SK-N-SH (cell line): ENCODE measurements at regions not wholly inside any gene's neighbourhood (a gene's known extent, or its start where the extent isn't known, plus 50 kb on each side); places are given as distances from the start of the nearest gene placed in this dataset.

Experiments
- CTCF ChIA-PET: fragments of 300-600, 350-600 bp; formaldehyde crosslinking; extraction: SDS; loops from one replicate; lab custom pipeline; 2021; lab: Yijun Ruan, JAX
- POLR2A ChIA-PET: fragments of 350-600 bp; sonication (Branson Sonifier 250); formaldehyde crosslinking; extraction: SDS; loops from one replicate; lab custom pipeline; 2020; ENCODE audit warnings: antibody characterized with exemption, inconsistent platforms; lab: Yijun Ruan, JAX
- DNase-seq: peaks from one replicate; pipeline ENCODE4 v3.0.0; 2012
- H2AFZ ChIP-seq: fragments of 200-600 bp; sonication (generic); 2 replicates; pipeline ENCODE4 v1.8.1; 2016; ENCODE audit warnings: antibody characterized with exemption, mild to moderate bottlenecking, low read depth
- H3F3A ChIP-seq: fragments of 200-600 bp; sonication (generic); replicated peaks from 2 replicates; pipeline ENCODE3; 2016; ENCODE audit warnings: antibody characterized with exemption, mild to moderate bottlenecking; ENCODE audit not compliant: insufficient read depth
- H3K27ac ChIP-seq, 2 experiments: fragments of 200-500 bp in 1 of 2; fragments of 200-600 bp in 1 of 2; sonication (Bioruptor generic) in 1 of 2; sonication (generic), shearing (Covaris generic) in 1 of 2; 2 replicates each; pipeline versions ENCODE4 v1.5.1 to v1.6.1; 2014 to 2016; ENCODE audit warnings: low read depth in 2 of 2, inconsistent platforms in 1 of 2, low read length in 1 of 2, mild to moderate bottlenecking in 1 of 2, mixed read lengths in 1 of 2
- H3K27me3 ChIP-seq: fragments of 200-600 bp; sonication (generic), shearing (Covaris generic); 2 replicates; pipeline ENCODE4 v1.6.1; 2016; ENCODE audit warnings: mixed run types; ENCODE audit not compliant: insufficient read depth
- H3K36me3 ChIP-seq, 2 experiments: fragments of 200-500 bp in 1 of 2; fragments of 200-600 bp in 1 of 2; sonication (Bioruptor generic) in 1 of 2; sonication (generic) in 1 of 2; replicated peaks in 1 of 2; 2 replicates each; pipeline versions ENCODE3 to v1.5.1; 2014 to 2016; ENCODE audit warnings: low read length in 1 of 2, mild to moderate bottlenecking in 1 of 2; ENCODE audit not compliant: insufficient read depth in 2 of 2, control insufficient read depth in 1 of 2
- H3K4me1 ChIP-seq, 2 experiments: fragments of 200-500 bp in 1 of 2; fragments of 200-600 bp in 1 of 2; sonication (Bioruptor generic) in 1 of 2; sonication (generic), shearing (Covaris generic) in 1 of 2; 2 replicates each; pipeline versions ENCODE4 v1.5.1 to v1.6.1; 2014 to 2016; ENCODE audit warnings: low read depth in 1 of 2, low read length in 1 of 2, mixed run types in 1 of 2; ENCODE audit not compliant: insufficient read depth in 2 of 2, control insufficient read depth in 1 of 2
- H3K4me2 ChIP-seq: fragments of 200-600 bp; sonication (generic), shearing (Covaris generic); 2 replicates; pipeline ENCODE4 v1.6.1; 2017; ENCODE audit warnings: mixed run types
- H3K4me3 ChIP-seq, 2 experiments: fragments of 200-500 bp in 1 of 2; fragments of 200-600 bp in 1 of 2; sonication (Bioruptor generic) in 1 of 2; sonication (generic), shearing (Covaris generic) in 1 of 2; 2 replicates each; pipeline versions ENCODE4 v1.5.1 to v1.8.1; 2014 to 2016; ENCODE audit warnings: low read depth in 2 of 2, inconsistent platforms in 1 of 2, low read length in 1 of 2, mild to moderate bottlenecking in 1 of 2, mixed read lengths in 1 of 2, moderate library complexity in 1 of 2
- H3K79me2 ChIP-seq: fragments of 200-600 bp; sonication (generic); 2 replicates; pipeline ENCODE4 v1.8.1; 2017; ENCODE audit warnings: mild to moderate bottlenecking; ENCODE audit not compliant: insufficient read depth
- H3K9ac ChIP-seq: fragments of 200-600 bp; sonication (generic); 2 replicates; pipeline ENCODE4 v1.6.1; 2017; ENCODE audit warnings: mixed run types
- H3K9me2 ChIP-seq: fragments of 200-600 bp; sonication (generic); 2 replicates; pipeline ENCODE4 v1.6.1; 2017; ENCODE audit warnings: mixed run types
- H3K9me3 ChIP-seq: fragments of 200-600 bp; sonication (generic); 2 replicates; pipeline ENCODE4 v1.6.1; 2017; ENCODE audit warnings: mixed run types, mild to moderate bottlenecking, moderate library complexity
- H4K20me1 ChIP-seq: fragments of 200-600 bp; sonication (generic); 2 replicates; pipeline ENCODE4 v1.6.1; 2017; ENCODE audit warnings: mild to moderate bottlenecking, mixed run types; ENCODE audit not compliant: insufficient read depth
- ELF1 ChIP-seq: IDR thresholded peaks from 2 replicates; pipeline ENCODE4 v1.4.0; 2012
- EZH2phosphoT487 ChIP-seq: fragments of 200-600 bp; sonication (generic); IDR thresholded peaks from 2 replicates; pipeline ENCODE4 v1.6.1; 2017; ENCODE audit warnings: low read depth, mixed run types, mild to moderate bottlenecking, antibody characterized with exemption, moderate library complexity, borderline replicate concordance
- FOSL2 ChIP-seq: IDR thresholded peaks from 2 replicates; pipeline ENCODE4 v1.4.0; 2012; ENCODE audit warnings: low read depth, mild to moderate bottlenecking, moderate library complexity, borderline replicate concordance
- FOXJ3 ChIP-seq: sonication (generic); formaldehyde crosslinking; IDR thresholded peaks from 2 replicates; pipeline ENCODE4 v1.5.1; 2020; ENCODE audit warnings: mild to moderate bottlenecking, missing genetic modification reagents
- FOXM1 ChIP-seq: IDR thresholded peaks from 2 replicates; pipeline ENCODE4 v1.4.0; 2012; ENCODE audit warnings: low read depth, mild to moderate bottlenecking
- GABPA ChIP-seq: IDR thresholded peaks from 2 replicates; pipeline ENCODE4 v1.4.0; 2012; ENCODE audit warnings: low read depth, mild to moderate bottlenecking
- GATA2 ChIP-seq: sonication (generic); formaldehyde crosslinking; IDR thresholded peaks from 2 replicates; pipeline ENCODE4 v1.5.0; 2020; ENCODE audit warnings: mild to moderate bottlenecking, missing genetic modification reagents
- JUND ChIP-seq: IDR thresholded peaks from 2 replicates; pipeline ENCODE4 v1.4.0; 2012
- MEF2A ChIP-seq: IDR thresholded peaks from 2 replicates; pipeline ENCODE4 v1.4.0; 2012; ENCODE audit warnings: low read depth, borderline replicate concordance
- MXI1 ChIP-seq: IDR thresholded peaks from 2 replicates; pipeline ENCODE4 v1.6.1; 2012; ENCODE audit warnings: mild to moderate bottlenecking, low read depth, low read length, improper control_type of control experiment
- NFIC ChIP-seq: IDR thresholded peaks from 2 replicates; pipeline ENCODE4 v1.4.0; 2012; ENCODE audit warnings: borderline replicate concordance
- NRF1 ChIP-seq: IDR thresholded peaks from 2 replicates; pipeline ENCODE4 v1.6.1; 2012; ENCODE audit warnings: low read depth, mild to moderate bottlenecking, low read length
- POLR2AphosphoS5 ChIP-seq: IDR thresholded peaks from 2 replicates; pipeline ENCODE4 v1.6.1; 2012; ENCODE audit warnings: low read depth, low read length
- RAD21 ChIP-seq: IDR thresholded peaks from 2 replicates; pipeline ENCODE4 v1.6.1; 2012; ENCODE audit warnings: mild to moderate bottlenecking, low read length
- RCOR1 ChIP-seq: fragments of 150-350 bp; IDR thresholded peaks from 2 replicates; pipeline ENCODE4 v1.6.1; 2017; ENCODE audit warnings: antibody characterized with exemption, low read length
- RFX5 ChIP-seq: IDR thresholded peaks from 2 replicates; pipeline ENCODE4 v1.6.1; 2012; ENCODE audit warnings: mild to moderate bottlenecking, improper control_type of control experiment, low read length
- RXRA ChIP-seq: IDR thresholded peaks from 2 replicates; pipeline ENCODE4 v1.4.0; 2012; ENCODE audit warnings: low read depth, mild to moderate bottlenecking, borderline replicate concordance
- SIN3A ChIP-seq: IDR thresholded peaks from 2 replicates; pipeline ENCODE4 v1.6.1; 2012; ENCODE audit warnings: low read depth, mild to moderate bottlenecking, low read length, moderate library complexity, borderline replicate concordance
- SMC3 ChIP-seq: IDR thresholded peaks from 2 replicates; pipeline ENCODE4 v1.6.1; 2012; ENCODE audit warnings: low read depth, low read length, improper control_type of control experiment
- TAF1 ChIP-seq: IDR thresholded peaks from 2 replicates; pipeline ENCODE4 v1.6.1; 2012; ENCODE audit warnings: low read depth, mild to moderate bottlenecking, low read length, moderate library complexity, borderline replicate concordance
- TCF12 ChIP-seq: IDR thresholded peaks from 2 replicates; pipeline ENCODE4 v1.4.0; 2012
- YY1 ChIP-seq: IDR thresholded peaks from 2 replicates; pipeline ENCODE4 v1.4.0; 2012; ENCODE audit warnings: low read depth, mild to moderate bottlenecking
- WGBS: methylation state at CpG from one replicate; pipeline ENCODE4 v1.1.6; 2017; ENCODE audit warnings: low lambda C conversion rate; 5-methylcytosine and 5-hydroxymethylcytosine counted together
- TF ChIP-seq, protein P1 (sequence below): IDR thresholded peaks from 2 replicates; pipeline ENCODE4 v1.4.0; 2012; ENCODE audit warnings: low read depth
- TF ChIP-seq, protein P2 (sequence below): fragments of 150-350 bp; IDR thresholded peaks from 2 replicates; pipeline ENCODE4 v1.6.1; 2016; ENCODE audit warnings: mild to moderate bottlenecking, low read depth, low read length
- TF ChIP-seq, protein P3 (sequence below): IDR thresholded peaks from 2 replicates; pipeline ENCODE4; 2012
- TF ChIP-seq, protein P4 (sequence below): IDR thresholded peaks from 2 replicates; pipeline ENCODE4 v1.4.0; 2012; ENCODE audit warnings: low read depth, borderline replicate concordance
- TF ChIP-seq, protein P5 (sequence below): fragments of 200-600 bp; sonication (generic); IDR thresholded peaks from 2 replicates; pipeline ENCODE4 v1.6.1; 2017; ENCODE audit warnings: antibody characterized with exemption, mild to moderate bottlenecking, moderate library complexity
- TF ChIP-seq, protein P6 (sequence below): IDR thresholded peaks from 2 replicates; pipeline ENCODE4 v1.4.0; 2012; ENCODE audit warnings: low read depth, borderline replicate concordance

DNA sequence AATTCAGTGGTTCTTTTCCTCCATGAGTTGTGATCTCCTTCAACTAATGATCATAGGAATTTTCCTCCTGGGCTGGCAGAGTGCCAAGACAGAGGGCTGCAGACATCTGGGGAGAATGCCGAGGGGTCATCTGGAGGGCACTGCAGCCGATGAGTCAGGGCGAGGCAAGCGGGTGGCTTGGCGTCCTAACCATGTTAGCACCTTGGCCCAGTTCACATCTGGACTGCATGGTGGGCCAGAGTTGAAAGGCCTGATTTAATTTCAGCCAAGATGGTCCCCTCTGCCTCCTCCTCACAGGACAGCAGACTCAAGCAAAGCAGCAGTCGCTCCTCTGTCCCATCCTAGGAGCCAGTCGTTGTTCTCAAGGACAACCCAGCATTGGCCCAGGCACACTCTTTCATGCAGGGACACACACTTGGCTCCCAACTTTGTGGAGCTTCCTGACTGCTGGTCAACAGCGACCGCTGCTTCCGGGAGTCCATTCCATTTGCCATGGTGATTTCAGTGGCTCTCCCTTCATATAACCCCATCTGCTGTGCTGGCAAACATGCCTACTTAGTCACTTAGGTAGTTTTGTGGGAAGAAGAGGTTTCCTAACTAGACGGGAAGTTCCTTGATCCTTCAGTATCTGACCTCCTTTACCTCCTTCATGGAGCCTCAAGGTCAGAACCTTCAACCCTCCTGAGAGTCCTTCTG lies 161.8 kb downstream of the TTC8 start:
- H3K27ac ChIP-seq: peak overlapping the region; percentile 84 to 100
- CTCF ChIA-PET: interaction anchor here (0.9 to 2.1 kb wide), 4 partner anchors 82 to 929 kb away, joined by 3 to 5 read pairs (median 4); no protein-coding TSS in a partner anchor
- TF ChIP-seq RCOR1: no peak
- no peak for TF ChIP-seq EZH2phosphoT487
- TF ChIP-seq FOSL2: peak; percentile 16; the same call in 1 of the 2 replicates
- TF ChIP-seq, protein P1, sequence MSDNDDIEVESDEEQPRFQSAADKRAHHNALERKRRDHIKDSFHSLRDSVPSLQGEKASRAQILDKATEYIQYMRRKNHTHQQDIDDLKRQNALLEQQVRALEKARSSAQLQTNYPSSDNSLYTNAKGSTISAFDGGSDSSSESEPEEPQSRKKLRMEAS: no peak
- TF ChIP-seq RAD21: peak; percentile 2; the same call in 1 of the 2 replicates
- no peak for TF ChIP-seq GATA2 (CRISPR knock-in tag)
- no peak for TF ChIP-seq POLR2AphosphoS5
- TF ChIP-seq MXI1: no peak
- TF ChIP-seq YY1: no peak
- 0 out of 2 replicates have a peak, but pooled peaks have one; percentile 32 for TF ChIP-seq JUND
- TF ChIP-seq, protein P2, sequence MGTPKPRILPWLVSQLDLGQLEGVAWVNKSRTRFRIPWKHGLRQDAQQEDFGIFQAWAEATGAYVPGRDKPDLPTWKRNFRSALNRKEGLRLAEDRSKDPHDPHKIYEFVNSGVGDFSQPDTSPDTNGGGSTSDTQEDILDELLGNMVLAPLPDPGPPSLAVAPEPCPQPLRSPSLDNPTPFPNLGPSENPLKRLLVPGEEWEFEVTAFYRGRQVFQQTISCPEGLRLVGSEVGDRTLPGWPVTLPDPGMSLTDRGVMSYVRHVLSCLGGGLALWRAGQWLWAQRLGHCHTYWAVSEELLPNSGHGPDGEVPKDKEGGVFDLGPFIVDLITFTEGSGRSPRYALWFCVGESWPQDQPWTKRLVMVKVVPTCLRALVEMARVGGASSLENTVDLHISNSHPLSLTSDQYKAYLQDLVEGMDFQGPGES: no peak
- TF ChIP-seq GABPA: no peak
- TF ChIP-seq TCF12: peak; percentile 37; the same call in 1 of the 2 replicates
- TF ChIP-seq SMC3: no peak
- TF ChIP-seq NRF1: no peak
- no peak for TF ChIP-seq FOXJ3 (CRISPR knock-in tag)
- no peak for TF ChIP-seq RFX5
- 0 out of 2 replicates have a peak, but pooled peaks have one; percentile 8 for TF ChIP-seq SIN3A
- TF ChIP-seq TAF1: no peak
- TF ChIP-seq MEF2A: no peak
- TF ChIP-seq RXRA: peak; percentile 95; the same call in 1 of the 2 replicates
- peak; percentile 91 for TF ChIP-seq NFIC
- TF ChIP-seq, protein P3, sequence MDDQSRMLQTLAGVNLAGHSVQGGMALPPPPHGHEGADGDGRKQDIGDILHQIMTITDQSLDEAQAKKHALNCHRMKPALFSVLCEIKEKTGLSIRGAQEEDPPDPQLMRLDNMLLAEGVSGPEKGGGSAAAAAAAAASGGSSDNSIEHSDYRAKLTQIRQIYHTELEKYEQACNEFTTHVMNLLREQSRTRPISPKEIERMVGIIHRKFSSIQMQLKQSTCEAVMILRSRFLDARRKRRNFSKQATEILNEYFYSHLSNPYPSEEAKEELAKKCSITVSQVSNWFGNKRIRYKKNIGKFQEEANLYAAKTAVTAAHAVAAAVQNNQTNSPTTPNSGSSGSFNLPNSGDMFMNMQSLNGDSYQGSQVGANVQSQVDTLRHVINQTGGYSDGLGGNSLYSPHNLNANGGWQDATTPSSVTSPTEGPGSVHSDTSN: no peak; the same call in 1 of the 2 replicates
- no peak for TF ChIP-seq ELF1
- TF ChIP-seq FOXM1: no peak
- TF ChIP-seq, protein P4, sequence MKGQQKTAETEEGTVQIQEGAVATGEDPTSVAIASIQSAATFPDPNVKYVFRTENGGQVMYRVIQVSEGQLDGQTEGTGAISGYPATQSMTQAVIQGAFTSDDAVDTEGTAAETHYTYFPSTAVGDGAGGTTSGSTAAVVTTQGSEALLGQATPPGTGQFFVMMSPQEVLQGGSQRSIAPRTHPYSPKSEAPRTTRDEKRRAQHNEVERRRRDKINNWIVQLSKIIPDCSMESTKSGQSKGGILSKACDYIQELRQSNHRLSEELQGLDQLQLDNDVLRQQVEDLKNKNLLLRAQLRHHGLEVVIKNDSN: no peak
- TF ChIP-seq, protein P5, sequence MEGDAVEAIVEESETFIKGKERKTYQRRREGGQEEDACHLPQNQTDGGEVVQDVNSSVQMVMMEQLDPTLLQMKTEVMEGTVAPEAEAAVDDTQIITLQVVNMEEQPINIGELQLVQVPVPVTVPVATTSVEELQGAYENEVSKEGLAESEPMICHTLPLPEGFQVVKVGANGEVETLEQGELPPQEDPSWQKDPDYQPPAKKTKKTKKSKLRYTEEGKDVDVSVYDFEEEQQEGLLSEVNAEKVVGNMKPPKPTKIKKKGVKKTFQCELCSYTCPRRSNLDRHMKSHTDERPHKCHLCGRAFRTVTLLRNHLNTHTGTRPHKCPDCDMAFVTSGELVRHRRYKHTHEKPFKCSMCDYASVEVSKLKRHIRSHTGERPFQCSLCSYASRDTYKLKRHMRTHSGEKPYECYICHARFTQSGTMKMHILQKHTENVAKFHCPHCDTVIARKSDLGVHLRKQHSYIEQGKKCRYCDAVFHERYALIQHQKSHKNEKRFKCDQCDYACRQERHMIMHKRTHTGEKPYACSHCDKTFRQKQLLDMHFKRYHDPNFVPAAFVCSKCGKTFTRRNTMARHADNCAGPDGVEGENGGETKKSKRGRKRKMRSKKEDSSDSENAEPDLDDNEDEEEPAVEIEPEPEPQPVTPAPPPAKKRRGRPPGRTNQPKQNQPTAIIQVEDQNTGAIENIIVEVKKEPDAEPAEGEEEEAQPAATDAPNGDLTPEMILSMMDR: no peak
- TF ChIP-seq, protein P6, sequence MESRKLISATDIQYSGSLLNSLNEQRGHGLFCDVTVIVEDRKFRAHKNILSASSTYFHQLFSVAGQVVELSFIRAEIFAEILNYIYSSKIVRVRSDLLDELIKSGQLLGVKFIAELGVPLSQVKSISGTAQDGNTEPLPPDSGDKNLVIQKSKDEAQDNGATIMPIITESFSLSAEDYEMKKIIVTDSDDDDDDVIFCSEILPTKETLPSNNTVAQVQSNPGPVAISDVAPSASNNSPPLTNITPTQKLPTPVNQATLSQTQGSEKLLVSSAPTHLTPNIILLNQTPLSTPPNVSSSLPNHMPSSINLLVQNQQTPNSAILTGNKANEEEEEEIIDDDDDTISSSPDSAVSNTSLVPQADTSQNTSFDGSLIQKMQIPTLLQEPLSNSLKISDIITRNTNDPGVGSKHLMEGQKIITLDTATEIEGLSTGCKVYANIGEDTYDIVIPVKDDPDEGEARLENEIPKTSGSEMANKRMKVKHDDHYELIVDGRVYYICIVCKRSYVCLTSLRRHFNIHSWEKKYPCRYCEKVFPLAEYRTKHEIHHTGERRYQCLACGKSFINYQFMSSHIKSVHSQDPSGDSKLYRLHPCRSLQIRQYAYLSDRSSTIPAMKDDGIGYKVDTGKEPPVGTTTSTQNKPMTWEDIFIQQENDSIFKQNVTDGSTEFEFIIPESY: no peak

More for the DNA sequence above, 161.8 kb downstream of the TTC8 start:
- POLR2A ChIA-PET: interaction anchor here (0.7 to 2.6 kb wide), 11 partner anchors 11 to 194 kb away, joined by 3 to 35 read pairs (median 7); partner anchors contain the start of genes EML5 and TTC8
- Histone ChIP-seq H3F3A (peaks cover 6% of the 10 kb centered on the region), H3K9ac (no peak overlapping the region), H4K20me1 (no peaks in the 10 kb centered on the region), H3K79me2 (no peaks in the 10 kb centered on the region), H3K4me1 (peaks cover 0 to 59% of the 10 kb centered on the region in 2 experiments; a peak in 2 of 4 replicates), H3K27me3 (no peaks in the 10 kb centered on the region), H3K9me2 (no peaks in the 10 kb centered on the region), H3K4me3 (no peak overlapping the region), H3K36me3 (no peaks in the 10 kb centered on the region), H3K9me3 (no peaks in the 10 kb centered on the region), H2AFZ (no peak overlapping the region), H3K4me2 (peak overlapping the region; percentile 27; the same call in 1 of the 2 replicates)
- whole genome bisulfite sequencing: 31% methylated on average over 6 of the region's 11 CpGs
- peak; percentile 69 for DNase-seq
